ENCODE measurements at regions not wholly inside any gene's neighbourhood (a gene's known extent, or its start where the extent isn't known, plus 50 kb on each side); places are given as distances from the start of the nearest gene placed in this dataset.
A peak's percentile ranks its signal among the peaks of the same experiment; 100 is the strongest.

- no peak for TF ChIP-seq ZNF26 (tag by site-specific recombination; IDR thresholded peaks at IDR 0.05)
- no peak for TF ChIP-seq ZNF350 (tag by site-specific recombination; IDR thresholded peaks at IDR 0.05)
These were observed 622.1 kb upstream of the UBE2E2 start (continued) for GRCh38 chr3:22581007-22581406.

DNA sequence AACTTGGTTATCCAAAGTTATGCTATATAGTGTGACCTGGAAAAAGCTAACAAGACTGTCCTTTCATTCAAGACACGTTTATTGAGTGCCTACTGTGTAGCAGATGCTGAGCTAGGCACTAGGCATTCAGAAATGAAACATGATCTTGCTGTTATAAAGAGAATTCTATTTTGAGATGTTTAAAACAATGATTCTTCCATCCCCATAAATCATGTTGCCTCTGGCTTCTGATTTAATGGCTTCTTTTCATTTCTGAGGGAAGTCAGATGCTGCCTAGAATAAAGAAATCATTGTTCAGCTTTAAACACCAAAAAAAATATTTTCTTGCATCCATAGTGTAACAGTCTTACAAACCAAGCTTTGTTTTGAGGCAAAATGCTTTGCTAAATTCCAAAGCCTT lies 620.9 kb upstream of the UBE2E2 start:
- POLR2A ChIA-PET, result no interaction called here

GRCh38 chr3:22585504-22585903 lies 617.6 kb upstream of the UBE2E2 start:
- H3K27ac ChIP-seq (ENCODE audit: extremely low read depth, low read depth, low read length), result no peak overlapping the region
- CTCF ChIA-PET, result no interaction called here
- TF ChIP-seq ZBTB21 (tag by site-specific recombination; IDR thresholded peaks at IDR 0.05) (0 out of 2 replicates have a peak, but pooled peaks have one; percentile 20), SCRT1 (tag by site-specific recombination; IDR thresholded peaks at IDR 0.05; ENCODE audit: borderline replicate concordance) (no peak)
- H3K9me3 ChIP-seq (ENCODE audit: control insufficient read depth, insufficient read depth, low read depth, low read length), result no peaks in the 10 kb centered on the region
- no peak overlapping the region for H3K4me3 ChIP-seq (ENCODE audit: low read depth, low read length)
- no peaks in the 10 kb centered on the region for H3K36me3 ChIP-seq (ENCODE audit: control insufficient read depth in 2 of 2, insufficient read depth in 1 of 2, low read length in 2 of 2)
- H3K4me1 ChIP-seq (ENCODE audit: control insufficient read depth, insufficient read depth, low read length), result no peaks in the 10 kb centered on the region
- POLR2A ChIA-PET, result no interaction called here

More for the DNA sequence above, 620.9 kb upstream of the UBE2E2 start:
- TF ChIP-seq ZNF394 (tag by site-specific recombination; IDR thresholded peaks at IDR 0.05; ENCODE audit: borderline replicate concordance) (no peak), ZNF747 (tag by site-specific recombination; IDR thresholded peaks at IDR 0.05) (no peak), GFI1B (tag by site-specific recombination; IDR thresholded peaks at IDR 0.05) (no peak), ZFP41 (tag by site-specific recombination; IDR thresholded peaks at IDR 0.05; ENCODE audit: borderline replicate concordance) (no peak), ZNF354C (tag by site-specific recombination; IDR thresholded peaks at IDR 0.05; ENCODE audit: borderline replicate concordance, low read depth) (no peak), ZNF23 (tag by site-specific recombination; IDR thresholded peaks at IDR 0.05; ENCODE audit: borderline replicate concordance) (no peak), HOXA7 (CRISPR knock-in tag; IDR thresholded peaks at IDR 0.05; ENCODE audit: borderline replicate concordance) (no peak), GLI2 (tag by site-specific recombination; IDR thresholded peaks at IDR 0.05; ENCODE audit: borderline replicate concordance, low read depth) (no peak), ZFP69B (tag by site-specific recombination; IDR thresholded peaks at IDR 0.05) (no peak), ZNF214 (tag by site-specific recombination; IDR thresholded peaks at IDR 0.05; ENCODE audit: borderline replicate concordance) (no peak), ZNF473 (tag by site-specific recombination; IDR thresholded peaks at IDR 0.05) (no peak), ZNF174 (tag by site-specific recombination; IDR thresholded peaks at IDR 0.05) (no peak), ZNF596 (tag by site-specific recombination; IDR thresholded peaks at IDR 0.05) (no peak), ZNF274 (IDR thresholded peaks at IDR 0.05; ENCODE audit: low read length) (no peak), ZNF274 (tag by site-specific recombination; IDR thresholded peaks at IDR 0.05; ENCODE audit: borderline replicate concordance) (no peak)
- TF ChIP-seq, protein P1, sequence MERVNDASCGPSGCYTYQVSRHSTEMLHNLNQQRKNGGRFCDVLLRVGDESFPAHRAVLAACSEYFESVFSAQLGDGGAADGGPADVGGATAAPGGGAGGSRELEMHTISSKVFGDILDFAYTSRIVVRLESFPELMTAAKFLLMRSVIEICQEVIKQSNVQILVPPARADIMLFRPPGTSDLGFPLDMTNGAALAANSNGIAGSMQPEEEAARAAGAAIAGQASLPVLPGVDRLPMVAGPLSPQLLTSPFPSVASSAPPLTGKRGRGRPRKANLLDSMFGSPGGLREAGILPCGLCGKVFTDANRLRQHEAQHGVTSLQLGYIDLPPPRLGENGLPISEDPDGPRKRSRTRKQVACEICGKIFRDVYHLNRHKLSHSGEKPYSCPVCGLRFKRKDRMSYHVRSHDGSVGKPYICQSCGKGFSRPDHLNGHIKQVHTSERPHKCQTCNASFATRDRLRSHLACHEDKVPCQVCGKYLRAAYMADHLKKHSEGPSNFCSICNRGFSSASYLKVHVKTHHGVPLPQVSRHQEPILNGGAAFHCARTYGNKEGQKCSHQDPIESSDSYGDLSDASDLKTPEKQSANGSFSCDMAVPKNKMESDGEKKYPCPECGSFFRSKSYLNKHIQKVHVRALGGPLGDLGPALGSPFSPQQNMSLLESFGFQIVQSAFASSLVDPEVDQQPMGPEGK (tag by site-specific recombination; IDR thresholded peaks at IDR 0.05), result no peak
- Histone ChIP-seq H3K4me3 (ENCODE audit: low read depth, low read length) (no peak overlapping the region), H3K4me1 (ENCODE audit: control insufficient read depth, insufficient read depth, low read length) (no peaks in the 10 kb centered on the region), H3K27ac (ENCODE audit: extremely low read depth, low read depth, low read length) (no peak overlapping the region), H3K9me3 (ENCODE audit: control insufficient read depth, insufficient read depth, low read depth, low read length) (no peaks in the 10 kb centered on the region), H3K36me3 (ENCODE audit: control insufficient read depth in 2 of 2, insufficient read depth in 1 of 2, low read length in 2 of 2) (no peaks in the 10 kb centered on the region)
- CTCF ChIA-PET, result interaction anchor here (0.7 kb wide), 1 partner anchor 336 kb away, joined by 3 read pairs; no protein-coding TSS in a partner anchor

All from HEK293 (cell line).